ENCODE measurements at regions not wholly inside any gene's neighbourhood (a gene's known extent, or its start where the extent isn't known, plus 50 kb on each side); places are given as distances from the start of the nearest gene placed in this dataset.

DNA sequence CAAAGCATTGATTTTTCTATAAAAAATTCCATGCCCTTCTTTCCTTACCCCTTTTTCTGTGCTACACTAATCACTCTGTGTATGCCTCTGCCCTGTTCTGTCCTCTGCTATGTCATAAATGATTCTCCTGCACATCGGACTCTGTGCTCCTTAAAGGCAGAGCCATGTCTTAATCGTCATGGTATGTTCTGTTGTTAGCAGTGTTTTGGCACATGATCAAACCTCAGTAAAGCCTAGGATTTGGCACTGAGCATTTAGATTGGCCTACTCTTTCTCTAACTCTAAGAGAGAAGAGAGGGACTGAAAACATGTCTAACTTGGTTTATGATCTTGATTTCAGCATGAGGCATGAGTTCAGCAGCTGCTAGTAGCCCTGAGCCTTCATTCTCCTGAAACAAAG, 266.9 kb downstream of the AASDHPPT start:
- dilution Hi-C loops (cut with MboI; ENCODE audit: extremely low pct_ligation_motif_present, low sequenced_read_pairs) (no loop called here), intact Hi-C loops (cut with micrococcal nuclease) (no loop called here)
- H4K20me1 ChIP-seq (replicated peaks; ENCODE audit: control insufficient read depth, extremely low read depth, insufficient read depth, low read length): no peaks in the 10 kb centered on the region
- H3K9me3 ChIP-seq (replicated peaks; ENCODE audit: control insufficient read depth, insufficient read depth, low read length): no peaks in the 10 kb centered on the region
- ChIA-PET POLR2A (no interaction called here), CTCF (no interaction called here)
- H3K36me3 ChIP-seq (ENCODE audit: control insufficient read depth in 2 of 2, extremely low read depth in 1 of 2, insufficient read depth in 2 of 2, low read length in 2 of 2): no peaks in the 10 kb centered on the region
- H3K27ac ChIP-seq (ENCODE audit: insufficient read depth, low read depth, low read length): no peak overlapping the region
- no peak overlapping the region for H3K9ac ChIP-seq (replicated peaks; ENCODE audit: extremely low read depth, insufficient read depth, low read length)
- H3K4me3 ChIP-seq (replicated peaks in 1 of 3; ENCODE audit: insufficient read depth in 1 of 3, low read depth in 1 of 3, low read length in 3 of 3): no peak overlapping the region
- TF ChIP-seq MYC (IDR thresholded peaks at IDR 0.05; ENCODE audit: low read depth, low read length) (no peak), FOS (IDR thresholded peaks at IDR 0.05; ENCODE audit: borderline replicate concordance, insufficient read depth, low read length) (no peak), JUN (IDR thresholded peaks at IDR 0.05; ENCODE audit: borderline replicate concordance, insufficient read depth, insufficient read length, low read depth) (no peak), GATA2 (IDR thresholded peaks at IDR 0.05; ENCODE audit: insufficient read depth, insufficient read length, low read depth, low read length) (no peak), EZH2 (IDR thresholded peaks at IDR 0.05; ENCODE audit: borderline replicate concordance, low read depth, low read length, severe bottlenecking) (no peak), POLR2A (IDR thresholded peaks at IDR 0.05; ENCODE audit: low read depth, low read length) (no peak), POLR2AphosphoS5 (IDR thresholded peaks at IDR 0.05; ENCODE audit: insufficient read depth, low read depth, low read length) (no peak), CTCF (IDR thresholded peaks at IDR 0.05; ENCODE audit: extremely low read depth in 1 of 2, insufficient read depth in 1 of 2, low read depth in 1 of 2, low read length in 2 of 2) (no peak)
- TF ChIP-seq, protein P1, sequence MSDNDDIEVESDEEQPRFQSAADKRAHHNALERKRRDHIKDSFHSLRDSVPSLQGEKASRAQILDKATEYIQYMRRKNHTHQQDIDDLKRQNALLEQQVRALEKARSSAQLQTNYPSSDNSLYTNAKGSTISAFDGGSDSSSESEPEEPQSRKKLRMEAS (IDR thresholded peaks at IDR 0.05; ENCODE audit: insufficient read depth, insufficient read length): no peak
- H3K79me2 ChIP-seq (ENCODE audit: control insufficient read depth, insufficient read depth, low read length): no peaks in the 10 kb centered on the region
- no peaks in the 10 kb centered on the region for H3K27me3 ChIP-seq (ENCODE audit: control insufficient read depth in 2 of 2, insufficient read depth in 2 of 2, low read length in 2 of 2)
- no peak overlapping the region for H2AFZ ChIP-seq (ENCODE audit: low read depth, low read length)
- FAIRE-seq (no peak), DNase-seq (ENCODE audit: low read depth, low spot score) (no peak)
- H3K9me1 ChIP-seq (replicated peaks; ENCODE audit: control insufficient read depth, extremely low read depth, insufficient read depth, low read length): no peaks in the 10 kb centered on the region
- no peaks in the 10 kb centered on the region for H3K4me1 ChIP-seq (ENCODE audit: control insufficient read depth, extremely low read depth, insufficient read depth, low read length)
- no TSS peak for BruUV-seq (replicated peaks)
- H3K4me2 ChIP-seq (ENCODE audit: insufficient read depth, low read length): no peak overlapping the region

All from endothelial cell of umbilical vein (primary cell).